HCT116 (cell line): ENCODE measurements at regions not wholly inside any gene's neighbourhood (a gene's known extent, or its start where the extent isn't known, plus 50 kb on each side); places are given as distances from the start of the nearest gene placed in this dataset.

Experiments used
- ATAC-seq: fragments of 200-7000 bp; cut with Tn5 transposase; 2 replicates; pipeline ENCODE4 v1.9.1; 2020; ENCODE audit warnings: mild to moderate bottlenecking, moderate library complexity
- BruUV-seq: library from RNA; stranded (reverse); fragments of 400-500 nt; replicated peaks from 2 replicates; lab custom pipeline; 2021; lab: Mats Ljungman, UMichigan
- CTCF ChIA-PET: fragments of 300-600 bp; sonication (Branson Sonifier 250); formaldehyde crosslinking; loops from one replicate; lab custom pipeline; 2021; ENCODE audit warnings: antibody characterized with exemption; lab: Charles Lee
- POLR2A ChIA-PET: fragments of 300-600, 350-600 bp; sonication (Branson Sonifier 250); formaldehyde crosslinking; loops from one replicate; lab custom pipeline; 2021; ENCODE audit warnings: antibody characterized with exemption; lab: Charles Lee
- RAD21 ChIA-PET, 2 experiments: fragments of 300-600 bp; sonication (Branson Sonifier 250); formaldehyde crosslinking; loops; one replicate each; lab custom pipeline; 2023; ENCODE audit warnings: low total read pairs in 2 of 2; ENCODE audit not compliant: uncharacterized antibody in 2 of 2, unreplicated experiment in 2 of 2, low non-redundant PET in 1 of 2; lab: Charles Lee
- DNase-seq: peaks from one replicate; pipeline ENCODE4 v3.0.0-alpha.2; 2010; ENCODE audit warnings: low read depth, low spot score
- H2AFZ ChIP-seq: fragments of 200-600 bp; shearing (Covaris generic), sonication (generic); 2 replicates; pipeline ENCODE4 v1.6.1; 2017; ENCODE audit warnings: low read depth, mixed run types, mixed read lengths, antibody characterized with exemption, low read length; ENCODE audit not compliant: poor library complexity, severe bottlenecking
- H3K27ac ChIP-seq: 2 replicates; pipeline ENCODE4 v1.5.1; 2012; ENCODE audit warnings: low read depth, low read length
- H3K27me3 ChIP-seq: fragments of 200-600 bp; sonication (generic); 2 replicates; pipeline ENCODE4 v1.6.1; 2016; ENCODE audit warnings: mixed run types, low read length, mixed read lengths; ENCODE audit not compliant: insufficient read depth
- H3K36me3 ChIP-seq, 2 experiments: fragments of 200-500 bp in 1 of 2; fragments of 200-600 bp in 1 of 2; sonication (Bioruptor generic) in 1 of 2; sonication (generic) in 1 of 2; 2 replicates each; pipeline versions ENCODE4 v1.5.1 to v1.6.1; 2014 to 2016; ENCODE audit warnings: low read length in 2 of 2, inconsistent platforms in 1 of 2, mixed read lengths in 1 of 2, mixed run types in 1 of 2; ENCODE audit not compliant: insufficient read depth in 2 of 2, control insufficient read depth in 1 of 2
- H3K4me1 ChIP-seq, 2 experiments: fragments of 200-600 bp in 1 of 2; sonication (generic) in 1 of 2; 2 replicates each; pipeline versions ENCODE4 v1.5.1 to v1.6.1; 2012 to 2017; ENCODE audit warnings: low read length in 2 of 2, inconsistent platforms in 1 of 2, mild to moderate bottlenecking in 1 of 2, mixed read lengths in 1 of 2, mixed run types in 1 of 2, moderate library complexity in 1 of 2; ENCODE audit not compliant: insufficient read depth in 2 of 2, control insufficient read depth in 1 of 2
- H3K4me2 ChIP-seq: fragments of 200-600 bp; sonication (generic); 2 replicates; pipeline ENCODE4 v1.6.1; 2017; ENCODE audit warnings: mixed run types, low read length, mixed read lengths
- H3K4me3 ChIP-seq, 2 experiments: fragments of 200-600 bp in 1 of 2; sonication (generic) in 1 of 2; replicated peaks in 1 of 2; 2 replicates each; pipeline ENCODE4 v1.5.1; 2011 to 2016; ENCODE audit warnings: low read length in 2 of 2, control low read depth in 1 of 2, low read depth in 1 of 2, mild to moderate bottlenecking in 1 of 2, mixed read lengths in 1 of 2, mixed run types in 1 of 2
- H3K79me2 ChIP-seq: fragments of 200-600 bp; sonication (generic); 2 replicates; pipeline ENCODE4 v1.6.1; 2017; ENCODE audit warnings: mild to moderate bottlenecking, mixed run types, low read length, moderate library complexity, mixed read lengths; ENCODE audit not compliant: insufficient read depth
- H3K9ac ChIP-seq: fragments of 200-600 bp; sonication (generic); 2 replicates; pipeline ENCODE4 v1.6.1; 2016; ENCODE audit warnings: low read length, mixed read lengths
- H3K9me2 ChIP-seq: fragments of 200-600 bp; sonication (generic), shearing (Covaris generic); 2 replicates; pipeline ENCODE4 v1.6.1; 2017; ENCODE audit warnings: mixed run types, mild to moderate bottlenecking, moderate library complexity; ENCODE audit not compliant: insufficient read depth
- H3K9me3 ChIP-seq, 2 experiments: fragments of 200-500 bp in 1 of 2; fragments of 200-600 bp in 1 of 2; sonication (Bioruptor generic) in 1 of 2; sonication (generic) in 1 of 2; 2 replicates each; pipeline ENCODE4 v1.6.1; 2014 to 2017; ENCODE audit warnings: low read length in 2 of 2, mixed read lengths in 2 of 2, inconsistent platforms in 1 of 2, low read depth in 1 of 2, mild to moderate bottlenecking in 1 of 2, mixed run types in 1 of 2, moderate library complexity in 1 of 2; ENCODE audit not compliant: control insufficient read depth in 1 of 2, insufficient read depth in 1 of 2
- H4K20me1 ChIP-seq: fragments of 200-600 bp; sonication (generic), shearing (Covaris generic); 2 replicates; pipeline ENCODE4 v1.6.1; 2017; ENCODE audit warnings: mixed run types, mild to moderate bottlenecking, moderate library complexity; ENCODE audit not compliant: insufficient read depth
- CTCF ChIP-seq, 3 experiments: fragments of 200-600 bp in 1 of 3; sonication (generic) in 1 of 3; IDR thresholded peaks in 2 of 3; conservative IDR thresholded peaks in 1 of 3; 2 replicates each; pipeline ENCODE4 v1.5.1; 2012 to 2017; ENCODE audit warnings: low read depth in 2 of 3, low read length in 2 of 3, antibody characterized with exemption in 1 of 3, borderline replicate concordance in 1 of 3, control low read depth in 1 of 3, mild to moderate bottlenecking in 1 of 3, mixed read lengths in 1 of 3, mixed run types in 1 of 3, moderate library complexity in 1 of 3; ENCODE audit not compliant: insufficient read depth in 1 of 3
- RAD21 ChIP-seq: IDR thresholded peaks from 2 replicates; pipeline ENCODE4 v1.6.1; 2012; ENCODE audit warnings: low read depth, mild to moderate bottlenecking
- SIN3A ChIP-seq: IDR thresholded peaks from 2 replicates; pipeline ENCODE4 v1.6.1; 2012; ENCODE audit warnings: low read depth
- ZFX ChIP-seq: fragments of 450-650 bp; IDR thresholded peaks from 2 replicates; pipeline ENCODE4 v1.6.1; 2017
- intact Hi-C: fragments of 100-400 bp; cut with micrococcal nuclease; formaldehyde crosslinking; loops from 2 replicates; pipeline ENCODE4 v1.10.0; 2022

GRCh38 chr5:98694902-98695301 lies 78.6 kb upstream of the RGMB start (continued):
- TF ChIP-seq CTCF (IDR thresholded peaks at IDR 0.05 in 2 of 3, conservative IDR thresholded peaks at IDR 0.05 in 1 of 3; ENCODE audit: borderline replicate concordance in 1 of 3, insufficient read depth in 1 of 3, low read depth in 2 of 3, low read length in 2 of 3) (no peak), SIN3A (no peak)

GRCh38 chr5:98698359-98698758 lies 75.1 kb upstream of the RGMB start:
- POLR2A ChIA-PET, result no interaction called here
- Histone ChIP-seq H3K9me3 (no peaks in the 10 kb centered on the region), H3K27me3 (no peaks in the 10 kb centered on the region), H3K4me3 (no peak overlapping the region), H3K79me2 (no peaks in the 10 kb centered on the region), H2AFZ (no peak overlapping the region), H3K4me1 (no peaks in the 10 kb centered on the region), H4K20me1 (no peaks in the 10 kb centered on the region), H3K4me2 (no peak overlapping the region), H3K36me3 (no peaks in the 10 kb centered on the region), H3K27ac (no peak overlapping the region), H3K9me2 (no peaks in the 10 kb centered on the region), H3K9ac (no peak overlapping the region)
- TF ChIP-seq ZFX (no peak), SIN3A (no peak), CTCF (IDR thresholded peaks at IDR 0.05 in 2 of 3, conservative IDR thresholded peaks at IDR 0.05 in 1 of 3; ENCODE audit: borderline replicate concordance in 1 of 3, insufficient read depth in 1 of 3, low read depth in 2 of 3, low read length in 2 of 3) (no peak), RAD21 (no peak)
- intact Hi-C loops, result no loop called here
- CTCF ChIA-PET, result no interaction called here
- RAD21 ChIA-PET, result no interaction called here
- BruUV-seq, result no TSS peak
- no peak for ATAC-seq
- DNase-seq, result no peak
